HG03575 (cell line): ENCODE measurements at regions not wholly inside any gene's neighbourhood (a gene's known extent, or its start where the extent isn't known, plus 50 kb on each side); places are given as distances from the start of the nearest gene placed in this dataset.

Experiments
- ATAC-seq: cut with Tn5 transposase; IDR thresholded peaks from one replicate; pipeline ENCODE4 v1.9.1; 2021; ENCODE audit not compliant: unreplicated experiment, insufficient number of reproducible peaks, low FRiP score; ENCODE audit errors: extremely low read depth

- ATAC-seq = no peak
Measured at GRCh38 chr1:108028841-108029388, 63.9 kb upstream of the VAV3 start.

DNA sequence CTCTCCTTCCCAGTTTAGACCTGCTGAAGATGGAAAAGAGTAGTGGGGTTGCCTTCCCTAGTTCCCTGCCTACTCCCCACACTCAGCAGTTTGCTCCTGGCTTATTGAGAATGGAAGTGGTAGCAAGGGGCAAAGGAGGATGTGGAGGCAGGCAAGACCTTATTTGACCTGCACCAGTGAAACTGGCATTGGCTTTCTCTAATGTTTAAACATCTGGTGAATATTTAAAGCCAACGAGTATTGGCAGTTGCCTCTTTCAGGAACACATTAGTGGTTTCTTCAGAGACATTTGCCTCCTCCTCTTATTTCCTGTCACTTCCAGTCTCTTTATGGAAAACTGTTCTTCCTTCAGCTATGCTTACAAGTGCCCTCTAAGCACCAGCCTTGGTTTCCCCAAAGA is 62.4 kb upstream of the VAV3 start:
- no peak for ATAC-seq

DNA sequence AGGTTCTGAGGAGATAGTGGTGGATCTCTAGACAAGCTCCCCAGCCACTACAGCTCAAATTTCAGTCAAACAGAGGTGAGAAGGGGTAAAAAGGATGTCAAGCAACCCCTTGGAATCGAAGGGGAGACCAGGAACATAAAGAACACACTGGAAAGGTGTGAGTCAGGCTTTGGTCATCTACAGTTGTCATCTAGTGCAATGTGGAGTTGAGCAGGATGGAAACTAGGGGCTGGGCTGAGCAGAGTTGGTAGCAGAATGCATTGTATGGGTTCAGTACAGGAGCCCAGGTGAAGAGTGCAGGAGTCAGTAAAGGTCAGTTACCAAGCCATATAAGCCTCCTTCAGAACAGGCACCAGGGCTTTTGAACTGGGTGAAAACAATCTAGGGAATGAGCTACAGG is 52.7 kb upstream of the VAV3 start:
- no peak for ATAC-seq

- ATAC-seq = no peak
Measured at GRCh38 chr1:108016451-108016920, 51.5 kb upstream of the VAV3 start.
